ENCODE measurements at regions not wholly inside any gene's neighbourhood (a gene's known extent, or its start where the extent isn't known, plus 50 kb on each side); places are given as distances from the start of the nearest gene placed in this dataset.

DNA sequence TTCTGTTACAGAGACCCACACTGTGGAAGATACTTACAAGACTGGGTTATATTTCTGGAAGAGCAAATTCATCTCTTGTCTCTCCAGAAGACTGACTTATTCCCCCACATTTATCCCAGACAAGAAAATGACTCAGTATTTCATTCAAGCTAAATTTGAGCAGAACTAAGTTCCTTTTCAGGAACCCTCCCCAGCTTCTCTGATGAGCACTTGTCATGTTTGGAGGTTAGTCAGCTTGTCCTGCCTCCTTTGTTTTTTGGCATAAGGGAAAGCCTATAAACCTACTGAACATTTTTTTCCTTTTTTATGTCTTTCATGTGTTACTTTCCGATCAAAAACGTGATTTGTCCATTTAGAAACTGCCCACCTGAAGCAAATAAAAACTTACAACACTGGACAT, 198.0 kb downstream of the C16orf95 start:
- TF ChIP-seq POLR2A (IDR thresholded peaks at IDR 0.05) (no peak), CTCF (IDR thresholded peaks at IDR 0.05) (no peak), EP300 (IDR thresholded peaks at IDR 0.05) (no peak)

Measured in ovary (tissue), 3 donors.